CD4-positive, alpha-beta memory T cell (primary cell): ENCODE measurements at regions not wholly inside any gene's neighbourhood (a gene's known extent, or its start where the extent isn't known, plus 50 kb on each side); places are given as distances from the start of the nearest gene placed in this dataset.

ENCODE experiments used
- CTCF ChIA-PET: fragments of 350-600 bp; sonication (Branson Sonifier 250); formaldehyde crosslinking; loops from one replicate; lab custom pipeline; 2021; ENCODE audit warnings: inconsistent platforms; ENCODE audit not compliant: partially characterized antibody; lab: Charles Lee
- POLR2A ChIA-PET: fragments of 350-600 bp; sonication (Branson Sonifier 250); formaldehyde crosslinking; loops from one replicate; lab custom pipeline; 2021; ENCODE audit not compliant: partially characterized antibody; lab: Charles Lee
- DNase-seq, 5 donors: peaks; one replicate each; pipeline versions ENCODE4 v3.0.0 to v3.0.0-alpha.2; 2020 to 2022; ENCODE audit warnings: mixed read lengths in 1 of 5
- H3K27ac ChIP-seq: one replicate; pipeline ENCODE4 v1.7.0; 2013; ENCODE audit warnings: low read depth, low read length
- H3K27me3 ChIP-seq: 2 replicates; pipeline ENCODE4 v1.7.0; 2013; ENCODE audit warnings: mild to moderate bottlenecking, low read length, moderate library complexity; ENCODE audit not compliant: insufficient read depth
- H3K36me3 ChIP-seq: 2 replicates; pipeline ENCODE4 v1.7.0; 2013; ENCODE audit warnings: mild to moderate bottlenecking, low read length, moderate library complexity; ENCODE audit not compliant: insufficient read depth
- H3K4me1 ChIP-seq: 2 replicates; pipeline ENCODE4 v1.7.0; 2013; ENCODE audit warnings: mild to moderate bottlenecking, low read length, moderate library complexity; ENCODE audit not compliant: insufficient read depth
- H3K4me3 ChIP-seq, 2 donors: one replicate each; pipeline ENCODE4 v1.7.0; 2013; ENCODE audit warnings: low read length in 2 of 2, mild to moderate bottlenecking in 1 of 2
- H3K9me3 ChIP-seq, 2 donors: one replicate each; pipeline ENCODE4 v1.7.0; 2013; ENCODE audit warnings: low read length in 2 of 2, control low read depth in 1 of 2; ENCODE audit not compliant: control insufficient read depth in 1 of 2
- H3K27ac Mint-ChIP-seq, 7 donors: one replicate each; pipeline ENCODE4 v1.8.0; 2020 to 2021; ENCODE audit warnings: mixed read lengths in 7 of 7, mild to moderate bottlenecking in 6 of 7, inconsistent platforms in 3 of 7, moderate library complexity in 3 of 7
- H3K27me3 Mint-ChIP-seq, 2 donors: one replicate each; pipeline ENCODE4 v1.8.0; 2020 to 2021; ENCODE audit warnings: mixed read lengths in 2 of 2
- H3K36me3 Mint-ChIP-seq, 2 donors: one replicate each; pipeline ENCODE4 v1.8.0; 2020 to 2021; ENCODE audit warnings: mixed read lengths in 2 of 2, inconsistent platforms in 1 of 2, mild to moderate bottlenecking in 1 of 2
- H3K4me1 Mint-ChIP-seq, 4 donors: one replicate each; pipeline ENCODE4 v1.8.0; 2020 to 2021; ENCODE audit warnings: mixed read lengths in 4 of 4, mild to moderate bottlenecking in 1 of 4
- H3K4me3 Mint-ChIP-seq, 8 donors: one replicate each; pipeline ENCODE4 v1.8.0; 2020 to 2021; ENCODE audit warnings: mixed read lengths in 8 of 8, mild to moderate bottlenecking in 7 of 8, moderate library complexity in 6 of 8, inconsistent platforms in 3 of 8
- H3K9me3 Mint-ChIP-seq, 8 donors: one replicate each; pipeline ENCODE4 v1.8.0; 2020 to 2021; ENCODE audit warnings: mixed read lengths in 8 of 8, mild to moderate bottlenecking in 5 of 8, inconsistent platforms in 3 of 8, moderate library complexity in 1 of 8
- intact Hi-C: fragments of 100-400 bp; cut with micrococcal nuclease; formaldehyde crosslinking; loops from one replicate; pipeline ENCODE4 v1.15.1; 2023

- Mint-ChIP-seq H3K36me3 (no peaks in the 10 kb centered on the region), H3K27me3 (peaks cover 0 to 1% of the 10 kb centered on the region in 2 donors), H3K4me1 (no peaks in the 10 kb centered on the region), H3K4me3 (no peak overlapping the region), H3K9me3 (peaks cover 0 to 5% (median 0%) of the 10 kb centered on the region in 8 donors), H3K27ac (no peak overlapping the region)
- no peaks in the 10 kb centered on the region for H3K36me3 ChIP-seq
- POLR2A ChIA-PET: no interaction called here
- CTCF ChIA-PET: no interaction called here
- no peak for DNase-seq
- intact Hi-C loops: no loop called here
- no peaks in the 10 kb centered on the region for H3K4me1 ChIP-seq
- H3K27ac ChIP-seq: no peak overlapping the region
- no peaks in the 10 kb centered on the region for H3K9me3 ChIP-seq
- no peak overlapping the region for H3K4me3 ChIP-seq
- no peaks in the 10 kb centered on the region for H3K27me3 ChIP-seq
Measured at GRCh38 chr2:186995092-186995491, 146.1 kb upstream of the ZSWIM2 start.

DNA sequence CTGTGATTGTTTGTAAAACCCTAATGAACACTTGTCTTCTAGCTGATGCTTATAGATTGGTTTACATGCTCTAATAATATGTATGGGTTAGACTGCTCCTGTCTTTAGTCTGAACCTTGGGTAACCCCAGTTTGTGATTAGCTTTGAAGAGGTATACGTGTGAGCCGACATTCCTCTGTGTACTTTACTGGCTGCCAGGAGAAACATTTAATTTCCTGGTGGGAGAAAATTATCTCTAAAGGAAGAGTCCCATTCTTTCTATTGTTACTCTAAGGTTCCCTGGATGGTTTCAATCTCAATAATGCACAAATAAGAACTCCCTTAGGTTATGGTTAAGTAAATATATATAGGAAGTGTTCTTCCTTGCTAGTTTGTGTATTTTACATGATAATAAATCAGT lies 143.6 kb upstream of the ZSWIM2 start:
- CTCF ChIA-PET: no interaction called here

DNA sequence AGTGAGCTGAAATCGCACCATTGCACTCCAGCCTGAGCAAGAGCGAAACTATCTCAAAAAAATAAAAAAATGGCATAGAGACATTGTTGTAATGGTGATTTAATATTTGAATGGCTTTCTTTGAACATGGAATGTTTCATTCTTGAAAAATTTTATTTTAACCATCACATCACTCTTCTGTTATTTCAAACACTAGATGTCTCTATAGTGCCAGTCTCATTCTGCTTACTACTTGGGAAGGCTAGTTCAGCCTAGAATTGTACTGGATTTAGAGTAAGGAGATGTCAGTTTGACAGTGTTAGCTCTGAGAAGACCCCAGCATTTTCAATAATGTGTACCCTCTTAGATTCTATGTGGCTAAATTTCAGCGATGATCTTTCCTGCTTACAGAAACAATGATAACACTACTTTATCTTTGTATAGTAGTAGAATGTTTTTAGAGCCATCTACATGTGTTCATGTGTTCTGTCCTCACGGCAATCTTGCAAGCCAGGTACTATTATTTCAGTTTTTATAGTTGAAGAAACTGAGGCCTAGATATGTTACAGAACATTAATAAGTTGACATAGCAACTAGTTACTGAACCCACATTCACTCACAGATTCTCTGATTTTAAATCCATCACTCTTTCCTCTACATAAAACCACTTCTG lies 142.9 kb upstream of the ZSWIM2 start:
- ChIA-PET CTCF (no interaction called here), POLR2A (no interaction called here)
- Histone ChIP-seq H3K4me1 (no peaks in the 10 kb centered on the region), H3K9me3 (no peaks in the 10 kb centered on the region), H3K36me3 (no peaks in the 10 kb centered on the region), H3K4me3 (no peak overlapping the region), H3K27ac (no peak overlapping the region), H3K27me3 (no peaks in the 10 kb centered on the region)
- no peaks in the 10 kb centered on the region for H3K36me3 Mint-ChIP-seq
- H3K27me3 Mint-ChIP-seq: peaks cover 0 to 1% of the 10 kb centered on the region in 2 donors
- no peaks in the 10 kb centered on the region for H3K4me1 Mint-ChIP-seq
- DNase-seq: no peak
- peaks cover 0 to 9% (median 4%) of the 10 kb centered on the region in 8 donors for H3K9me3 Mint-ChIP-seq
- intact Hi-C loops: no loop called here
- no peak overlapping the region for H3K27ac Mint-ChIP-seq
- H3K4me3 Mint-ChIP-seq: no peak overlapping the region

More for the DNA sequence above, 143.6 kb upstream of the ZSWIM2 start:
- no peaks in the 10 kb centered on the region for H3K4me1 ChIP-seq
- H3K27me3 ChIP-seq: no peaks in the 10 kb centered on the region
- DNase-seq: no peak
- Mint-ChIP-seq H3K27ac (no peak overlapping the region), H3K4me1 (no peaks in the 10 kb centered on the region), H3K27me3 (peaks cover 0 to 1% of the 10 kb centered on the region in 2 donors), H3K9me3 (peaks cover 0 to 9% (median 4%) of the 10 kb centered on the region in 8 donors), H3K36me3 (no peaks in the 10 kb centered on the region), H3K4me3 (no peak overlapping the region)
- intact Hi-C loops: no loop called here
- no peaks in the 10 kb centered on the region for H3K9me3 ChIP-seq
- H3K27ac ChIP-seq: no peak overlapping the region
- no peaks in the 10 kb centered on the region for H3K36me3 ChIP-seq
- H3K4me3 ChIP-seq: no peak overlapping the region
- POLR2A ChIA-PET: no interaction called here

GRCh38 chr2:186984966-186985365 lies 136.0 kb upstream of the ZSWIM2 start:
- Histone ChIP-seq H3K4me1 (no peaks in the 10 kb centered on the region), H3K27me3 (no peaks in the 10 kb centered on the region), H3K27ac (no peak overlapping the region), H3K4me3 (no peak overlapping the region), H3K36me3 (no peaks in the 10 kb centered on the region), H3K9me3 (no peaks in the 10 kb centered on the region)
- intact Hi-C loops: no loop called here
- CTCF ChIA-PET: no interaction called here
- no peak for DNase-seq
- H3K9me3 Mint-ChIP-seq: peaks cover 0 to 12% (median 5%) of the 10 kb centered on the region in 8 donors
- POLR2A ChIA-PET: no interaction called here
- H3K36me3 Mint-ChIP-seq: no peaks in the 10 kb centered on the region
- no peaks in the 10 kb centered on the region for H3K27me3 Mint-ChIP-seq
- no peaks in the 10 kb centered on the region for H3K4me1 Mint-ChIP-seq
- H3K4me3 Mint-ChIP-seq: no peak overlapping the region
- no peak overlapping the region for H3K27ac Mint-ChIP-seq

DNA sequence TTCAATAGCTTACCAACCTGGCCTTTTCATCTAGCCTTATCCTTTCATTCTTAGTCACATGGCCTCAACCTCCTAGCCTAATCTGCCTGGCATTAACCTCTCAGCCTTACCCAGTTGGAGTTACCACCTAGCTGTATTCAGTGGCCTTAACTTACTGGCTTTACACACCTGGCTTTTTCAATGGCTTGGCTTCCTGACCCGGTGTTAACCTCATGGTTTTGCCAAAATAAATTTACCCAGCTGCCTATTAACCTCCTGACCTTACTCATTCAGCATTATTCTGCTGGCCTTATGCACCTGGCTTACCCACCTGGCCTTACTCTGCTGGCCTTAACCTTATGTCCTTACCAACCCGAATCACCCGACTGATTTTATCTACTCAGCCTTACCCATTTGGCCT lies 135.5 kb upstream of the ZSWIM2 start:
- CTCF ChIA-PET: no interaction called here
- H3K4me3 Mint-ChIP-seq: no peak overlapping the region

DNA sequence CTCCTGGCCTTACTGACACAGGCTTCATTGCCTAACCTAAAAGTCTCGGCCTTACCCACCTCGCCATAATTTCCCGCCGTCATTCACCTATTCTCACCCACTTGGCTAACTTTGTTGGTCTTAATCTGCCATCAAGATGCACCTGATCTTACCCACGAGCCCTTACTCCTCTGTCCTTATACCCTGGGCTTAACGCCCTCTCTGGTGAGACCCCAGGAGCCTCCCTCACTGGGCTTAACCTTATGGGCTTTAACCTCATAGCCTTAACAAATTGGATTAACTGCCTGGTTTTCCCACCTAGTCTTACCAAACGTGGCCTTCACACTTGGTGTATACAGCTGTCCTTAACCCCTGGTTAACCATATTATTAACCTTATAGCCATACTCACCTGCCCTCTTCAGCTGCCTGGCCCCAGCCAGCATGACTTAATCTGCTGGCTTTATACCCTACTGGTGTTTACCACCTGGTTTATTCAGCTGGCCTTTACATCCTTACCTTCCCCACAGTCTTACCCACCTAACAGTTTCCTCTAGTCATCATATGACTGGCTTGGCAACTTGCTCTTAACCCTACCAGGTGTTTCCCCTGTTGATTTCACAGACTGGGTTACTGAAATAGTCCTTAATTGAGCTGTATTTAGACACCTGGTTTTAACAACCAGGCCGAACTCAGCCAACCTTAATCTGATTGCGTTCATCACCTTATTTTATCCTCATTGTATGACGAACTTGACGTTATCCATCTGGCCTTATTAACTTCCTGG lies 132.0 kb upstream of the ZSWIM2 start:
- Histone ChIP-seq H3K9me3 (no peaks in the 10 kb centered on the region), H3K36me3 (no peaks in the 10 kb centered on the region), H3K4me1 (no peaks in the 10 kb centered on the region), H3K27ac (no peak overlapping the region), H3K4me3 (no peak overlapping the region), H3K27me3 (no peaks in the 10 kb centered on the region)
- H3K27me3 Mint-ChIP-seq: no peaks in the 10 kb centered on the region
- H3K4me3 Mint-ChIP-seq: no peak overlapping the region
- ChIA-PET POLR2A (no interaction called here), CTCF (no interaction called here)
- no peak for DNase-seq
- H3K9me3 Mint-ChIP-seq: peaks cover 0 to 3% (median 0%) of the 10 kb centered on the region in 8 donors
- H3K27ac Mint-ChIP-seq: no peak overlapping the region
- H3K4me1 Mint-ChIP-seq: no peaks in the 10 kb centered on the region
- intact Hi-C loops: no loop called here
- H3K36me3 Mint-ChIP-seq: no peaks in the 10 kb centered on the region

More for the DNA sequence above, 135.5 kb upstream of the ZSWIM2 start:
- Histone ChIP-seq H3K27me3 (no peaks in the 10 kb centered on the region), H3K36me3 (no peaks in the 10 kb centered on the region), H3K27ac (no peak overlapping the region), H3K4me3 (no peak overlapping the region), H3K9me3 (no peaks in the 10 kb centered on the region), H3K4me1 (no peaks in the 10 kb centered on the region)
- intact Hi-C loops: no loop called here
- Mint-ChIP-seq H3K4me1 (no peaks in the 10 kb centered on the region), H3K27me3 (no peaks in the 10 kb centered on the region), H3K9me3 (peaks cover 0 to 9% (median 4%) of the 10 kb centered on the region in 8 donors), H3K27ac (no peak overlapping the region), H3K36me3 (no peaks in the 10 kb centered on the region)
- POLR2A ChIA-PET: no interaction called here
- DNase-seq: no peak

GRCh38 chr2:186980117-186980442 lies 131.1 kb upstream of the ZSWIM2 start:
- no peak overlapping the region for H3K4me3 ChIP-seq
- Mint-ChIP-seq H3K9me3 (peaks cover 0 to 2% (median 0%) of the 10 kb centered on the region in 8 donors), H3K27me3 (no peaks in the 10 kb centered on the region), H3K27ac (no peak overlapping the region), H3K4me1 (no peaks in the 10 kb centered on the region), H3K36me3 (no peaks in the 10 kb centered on the region), H3K4me3 (no peak overlapping the region)
- no peaks in the 10 kb centered on the region for H3K27me3 ChIP-seq
- DNase-seq: no peak
- H3K36me3 ChIP-seq: no peaks in the 10 kb centered on the region
- ChIA-PET POLR2A (no interaction called here), CTCF (no interaction called here)
- no peak overlapping the region for H3K27ac ChIP-seq
- H3K9me3 ChIP-seq: no peaks in the 10 kb centered on the region
- intact Hi-C loops: no loop called here
- H3K4me1 ChIP-seq: no peaks in the 10 kb centered on the region
